ENCODE measurements at regions not wholly inside any gene's neighbourhood (a gene's known extent, or its start where the extent isn't known, plus 50 kb on each side); places are given as distances from the start of the nearest gene placed in this dataset.

DNA sequence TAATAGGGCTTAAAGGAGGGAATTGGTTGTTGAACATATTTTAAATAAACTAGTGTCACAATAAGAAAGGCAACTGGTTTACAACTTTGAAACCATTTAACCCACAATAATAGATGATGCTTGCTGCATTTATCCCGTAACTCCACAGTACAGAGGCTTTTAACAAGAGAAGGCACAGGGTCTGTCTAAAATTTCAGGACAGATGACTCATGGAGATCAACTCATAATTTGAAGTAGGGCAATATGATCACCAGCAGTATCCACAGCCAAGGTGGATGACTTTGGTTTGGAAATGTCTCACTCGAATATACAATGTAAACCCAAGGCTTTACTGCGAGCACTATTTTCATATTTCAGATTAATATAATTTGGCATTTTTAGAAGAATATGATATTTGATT is 340.2 kb downstream of the LRIG3 start:
- DNase-seq (ENCODE audit: low spot score), result no peak

DNA sequence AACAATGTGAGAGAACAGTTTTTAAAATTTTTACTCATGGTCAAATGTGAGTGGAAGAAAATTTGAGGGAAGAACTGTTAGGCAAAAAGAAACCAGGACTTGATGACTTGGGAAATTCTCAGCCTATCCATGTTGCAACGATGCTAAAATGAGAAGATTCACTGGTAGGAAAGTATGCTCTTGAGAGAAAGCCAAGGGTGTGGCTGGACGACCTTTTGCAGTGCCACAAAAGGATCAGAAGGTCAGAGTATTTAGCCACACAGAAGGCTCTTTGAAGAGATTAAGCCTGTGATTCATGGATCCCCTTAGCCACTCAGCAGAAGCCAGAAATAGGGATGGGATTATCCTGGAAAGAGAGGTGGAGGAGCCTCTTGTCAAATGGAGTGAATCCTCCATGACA is 336.8 kb downstream of the LRIG3 start:
- peak; percentile 73 for DNase-seq (ENCODE audit: low spot score)

DNA sequence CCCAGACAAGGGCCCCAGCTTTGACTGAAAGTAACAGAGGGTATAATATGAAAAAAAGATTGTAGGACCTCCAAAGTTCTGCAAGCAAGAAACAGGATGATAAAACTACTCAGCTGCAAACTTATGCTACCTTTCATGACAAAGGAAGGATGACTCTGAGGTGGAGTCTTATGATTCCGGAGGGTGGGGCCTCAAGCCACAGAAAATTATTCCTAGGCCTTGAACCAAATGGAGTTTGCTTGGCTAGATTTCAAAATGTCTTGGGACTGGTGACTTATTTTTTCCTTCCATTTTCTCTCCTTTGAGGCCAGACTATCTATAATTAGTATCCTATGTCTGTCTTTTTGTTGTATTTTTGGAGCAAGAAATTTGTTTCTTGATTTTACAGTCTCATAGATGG is 336.4 kb downstream of the LRIG3 start:
- no peak for DNase-seq (ENCODE audit: low spot score)

DNA sequence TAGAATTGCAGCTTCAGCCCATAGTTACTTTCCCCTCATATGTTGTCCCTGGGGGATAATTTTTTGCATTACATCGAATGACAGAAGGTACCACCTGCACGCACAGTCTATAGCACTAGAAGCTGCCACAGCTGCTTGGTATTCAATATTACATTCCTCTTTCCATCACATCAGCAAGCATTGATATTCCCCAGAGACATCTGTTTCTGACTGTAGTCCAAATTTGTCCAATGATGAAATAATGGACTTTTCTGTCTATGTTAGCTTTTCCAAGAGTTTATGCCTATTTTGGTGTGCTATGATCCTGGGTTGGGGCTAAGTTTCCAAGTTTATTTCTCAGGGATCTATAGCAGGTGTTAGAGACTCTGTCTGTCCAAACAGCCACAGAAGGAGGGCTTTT is 335.4 kb downstream of the LRIG3 start:
- peak; percentile 71 for DNase-seq (ENCODE audit: low spot score)

DNA sequence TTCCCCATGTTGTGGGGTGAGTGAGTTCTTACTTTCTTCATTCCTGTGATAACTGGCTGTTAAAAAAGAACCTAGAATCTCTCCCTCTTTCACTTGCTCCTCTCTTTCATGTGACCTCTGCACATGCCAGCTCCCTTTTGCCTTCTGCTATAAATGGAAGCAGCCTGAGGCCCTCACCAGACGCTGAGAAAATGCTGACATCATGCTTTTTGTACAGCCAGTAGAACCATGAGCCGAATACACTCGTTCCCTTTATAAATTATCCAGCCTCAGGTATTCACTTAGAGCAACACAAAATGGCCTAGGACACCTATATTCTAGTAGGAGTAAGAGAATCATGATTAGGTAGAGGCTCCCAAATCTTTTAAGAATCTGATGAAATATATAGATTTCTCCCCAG is 333.5 kb downstream of the LRIG3 start:
- no peak for DNase-seq (ENCODE audit: low spot score)

DNA sequence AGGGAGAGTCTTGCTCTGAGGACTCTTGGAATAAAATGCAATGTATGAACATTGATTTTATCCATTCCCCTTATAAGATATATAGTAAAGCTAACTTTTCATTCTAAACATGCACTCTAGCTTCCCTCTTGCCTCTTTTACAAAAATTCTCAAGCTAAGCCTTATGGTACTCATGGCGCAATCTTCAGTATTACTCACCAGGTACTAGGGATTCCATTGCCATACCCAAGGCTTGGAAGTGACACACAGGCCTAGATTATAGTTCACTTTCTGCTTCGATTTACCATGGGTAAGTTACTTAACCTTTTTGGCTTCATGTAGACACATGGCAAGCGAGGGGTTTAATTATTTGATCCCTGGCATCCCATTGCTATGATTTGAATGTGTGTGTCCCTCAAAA is 331.5 kb downstream of the LRIG3 start:
- no peak for DNase-seq (ENCODE audit: low spot score)

DNA sequence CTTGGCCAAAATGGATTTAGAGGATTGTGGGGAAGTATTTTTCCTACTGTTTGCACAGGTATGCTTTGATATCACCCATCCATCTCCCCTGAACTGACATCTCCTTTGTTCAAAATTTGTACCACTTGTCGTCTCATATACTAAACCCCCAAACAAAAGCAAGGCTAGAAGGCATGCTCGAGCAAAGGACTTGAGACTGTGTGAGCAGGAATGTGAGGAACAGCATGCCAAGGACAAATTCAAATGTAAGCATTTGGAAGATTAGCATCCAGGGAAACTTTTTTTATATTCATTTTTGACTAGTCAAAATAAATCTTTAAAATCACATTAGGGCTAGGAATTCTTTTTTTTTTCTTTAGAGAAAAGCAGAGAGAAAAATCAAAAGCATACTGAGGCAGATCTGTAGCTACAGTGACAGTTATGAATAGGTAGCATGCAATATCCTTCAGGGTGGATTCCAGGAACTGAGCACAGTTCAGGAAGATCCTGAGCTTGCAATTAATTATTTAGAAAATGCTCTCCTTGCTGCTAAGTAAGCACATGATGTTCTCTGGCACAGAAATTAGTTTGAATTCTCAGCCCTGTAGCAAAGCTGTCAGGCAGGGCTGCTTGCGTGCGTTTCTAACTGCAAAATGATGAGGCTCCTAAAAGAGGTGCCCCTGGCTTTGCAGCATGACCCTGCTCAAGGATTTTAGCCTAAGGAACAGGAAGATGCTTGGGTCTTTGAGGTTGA is 327.7 kb downstream of the LRIG3 start:
- peak; percentile 7 for DNase-seq (ENCODE audit: low spot score)

DNA sequence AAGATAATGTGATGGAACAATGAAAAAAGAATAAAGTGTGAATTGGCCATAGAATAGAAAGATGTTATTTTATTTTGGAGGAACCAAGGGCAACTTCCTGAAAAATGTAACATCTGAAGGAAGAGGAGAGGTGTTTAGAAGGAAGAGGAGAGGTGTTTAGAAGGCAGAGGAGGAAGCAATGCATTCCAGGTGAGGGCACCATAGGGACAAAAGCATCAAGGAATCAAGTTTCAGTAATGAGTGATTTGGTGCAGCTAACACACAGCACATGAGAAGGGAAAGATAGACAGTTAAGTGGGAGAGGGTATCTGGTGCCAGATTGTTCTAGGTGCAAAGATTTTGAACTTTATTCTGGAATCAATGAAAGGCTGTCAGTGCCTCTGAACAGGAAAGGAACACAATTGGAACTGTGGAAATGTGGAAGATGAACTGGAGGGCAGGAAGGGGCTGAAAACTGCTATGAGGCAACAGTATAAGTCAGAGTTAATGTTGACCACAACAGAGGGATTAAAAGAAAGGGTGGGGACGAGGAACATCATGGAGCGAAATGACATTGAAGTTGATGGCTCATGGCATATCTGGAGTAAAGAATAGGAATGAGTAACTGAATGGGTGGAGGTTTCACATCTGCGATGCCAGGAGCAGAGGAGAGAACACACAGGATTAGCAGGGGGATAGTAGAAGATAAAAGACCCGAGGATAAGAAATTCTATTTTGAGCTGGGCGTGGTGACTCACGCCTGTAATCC is 326.6 kb downstream of the LRIG3 start:
- peak; percentile 8 for DNase-seq (ENCODE audit: low spot score)

DNA sequence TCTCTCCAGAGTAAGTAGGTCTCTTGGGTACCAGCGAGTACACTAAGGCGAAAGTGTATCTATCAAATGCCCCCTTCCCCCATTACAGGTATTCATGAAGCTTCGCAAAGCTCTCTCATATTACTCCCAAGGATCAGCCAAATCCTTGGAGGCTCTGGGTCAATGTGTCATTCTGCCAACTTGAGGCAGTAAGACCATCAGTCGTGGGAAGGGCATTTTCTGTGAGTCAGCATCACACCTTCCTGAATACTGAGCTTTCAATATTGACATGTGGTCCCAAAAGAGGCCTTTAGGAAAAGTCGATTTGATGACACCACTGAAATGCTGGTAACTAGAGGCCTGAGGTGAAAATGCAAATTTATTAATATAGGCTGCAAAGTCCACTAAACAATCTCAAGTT is 323.9 kb downstream of the LRIG3 start:
- no peak for DNase-seq (ENCODE audit: low spot score)

DNA sequence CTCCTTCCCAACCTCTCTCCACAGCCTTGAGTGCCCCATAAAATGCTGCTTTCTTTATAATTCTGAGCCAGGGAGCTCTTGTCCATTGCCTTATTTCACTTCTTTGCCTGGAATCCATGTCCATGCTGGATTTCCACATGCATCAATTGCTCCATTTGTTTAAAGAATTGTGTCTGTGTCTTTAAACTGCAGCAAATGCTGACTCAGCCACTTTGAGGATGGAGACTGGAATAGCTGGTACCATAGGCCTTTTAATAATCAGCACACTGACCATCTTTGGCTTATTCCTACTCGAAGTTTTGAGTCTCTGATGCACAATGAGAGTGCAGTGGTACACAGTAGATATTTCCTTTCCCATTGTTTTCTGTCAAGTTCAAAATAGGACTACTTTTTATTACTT is 318.8 kb downstream of the LRIG3 start:
- no peak for DNase-seq (ENCODE audit: low spot score)

DNA sequence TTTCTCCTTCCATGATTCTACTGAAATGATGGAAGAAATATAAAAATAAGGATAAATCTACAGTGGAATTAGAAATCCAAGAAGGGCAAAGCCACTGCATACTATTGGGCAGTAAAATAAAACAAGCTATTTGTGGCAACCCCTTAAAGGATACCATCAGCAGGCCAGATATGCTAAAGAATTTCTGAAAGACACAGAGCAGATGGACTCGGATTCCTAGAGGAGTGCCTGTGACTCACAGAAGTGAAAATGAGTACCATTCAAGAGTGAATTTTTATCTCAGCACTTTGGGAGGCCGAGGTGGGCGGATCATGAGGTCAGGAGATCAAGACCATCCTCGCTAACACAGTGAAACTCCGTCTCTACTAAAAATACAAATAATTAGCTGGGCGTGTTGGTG is 318.1 kb downstream of the LRIG3 start:
- DNase-seq (ENCODE audit: low spot score), result no peak

DNA sequence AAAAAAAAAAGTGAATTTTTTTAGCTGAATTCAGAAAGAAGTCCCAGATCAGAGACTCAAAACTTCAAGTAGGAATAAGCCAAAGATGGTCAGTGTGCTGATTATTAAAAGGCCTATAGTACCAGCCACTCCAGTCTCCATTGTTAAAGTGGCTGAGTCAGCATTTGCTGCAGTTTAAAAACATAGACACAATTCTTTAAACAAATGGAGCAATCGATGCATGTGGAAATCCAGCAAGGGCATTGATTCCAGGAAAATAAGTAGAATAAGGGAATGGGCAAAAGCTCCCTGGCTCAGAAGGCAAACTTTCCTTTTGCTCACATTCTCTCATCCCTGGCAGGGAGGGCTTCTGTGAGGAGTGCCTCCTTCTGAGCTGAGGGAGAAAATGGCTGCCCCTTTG is 317.6 kb downstream of the LRIG3 start:
- DNase-seq (ENCODE audit: low spot score), result no peak

DNA sequence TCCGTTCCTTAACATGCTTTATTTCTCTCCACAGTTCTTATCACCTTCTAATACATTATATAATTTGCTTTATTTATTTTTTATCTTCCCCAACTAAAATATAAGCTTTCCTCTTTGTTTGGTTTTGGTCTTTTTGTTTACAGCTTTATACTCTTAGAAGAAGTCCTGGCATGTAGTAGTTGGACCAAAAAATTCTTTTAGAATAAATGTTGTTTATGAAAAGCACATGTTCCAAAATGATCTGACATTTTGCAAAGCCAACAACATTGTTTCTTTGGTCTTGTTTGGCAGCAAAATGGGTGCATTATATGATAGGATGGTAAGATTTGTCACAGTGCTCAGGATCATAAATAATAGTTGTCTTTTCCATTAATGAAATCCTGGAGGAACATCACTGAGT is 312.5 kb downstream of the LRIG3 start:
- DNase-seq (ENCODE audit: low spot score), result no peak

DNA sequence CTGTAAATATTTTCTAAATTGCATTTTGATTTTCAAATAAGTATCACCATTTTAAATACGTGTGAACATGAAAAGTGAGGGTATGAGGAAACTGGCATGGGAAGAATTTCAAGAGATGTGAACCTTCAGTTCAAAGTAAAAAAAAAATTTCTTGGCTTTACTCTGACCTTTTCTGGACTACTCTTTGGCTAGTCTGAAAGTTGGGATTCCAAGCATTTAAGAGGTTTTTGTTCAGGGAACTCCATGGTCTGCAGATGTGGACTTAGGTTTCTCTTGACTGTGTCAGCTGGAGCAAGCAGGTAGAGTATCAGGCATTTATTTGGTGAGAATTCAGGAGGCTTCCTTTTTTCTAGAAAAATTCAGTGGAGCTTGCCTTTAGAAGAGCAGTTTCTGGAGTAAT is 311.6 kb downstream of the LRIG3 start:
- no peak for DNase-seq (ENCODE audit: low spot score)

DNA sequence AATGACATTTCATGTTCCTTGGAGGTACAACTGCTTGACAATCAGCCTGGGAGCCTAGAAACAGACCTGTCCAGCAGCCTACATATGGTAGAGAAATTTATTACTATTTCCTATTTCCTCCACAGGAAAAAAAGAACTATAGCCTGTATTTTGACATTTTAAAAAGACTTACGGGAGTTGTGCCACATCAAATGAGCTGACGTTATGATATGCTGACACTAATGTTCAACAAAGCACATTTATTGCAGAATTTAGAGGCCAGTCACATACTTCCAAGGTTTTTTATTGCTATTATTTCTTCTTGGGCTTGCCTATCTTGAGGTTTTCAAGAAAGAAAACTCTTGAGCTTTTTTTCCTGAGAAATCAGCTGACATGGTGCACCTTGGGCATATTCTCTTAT is 305.3 kb downstream of the LRIG3 start:
- DNase-seq (ENCODE audit: low spot score), result no peak

DNA sequence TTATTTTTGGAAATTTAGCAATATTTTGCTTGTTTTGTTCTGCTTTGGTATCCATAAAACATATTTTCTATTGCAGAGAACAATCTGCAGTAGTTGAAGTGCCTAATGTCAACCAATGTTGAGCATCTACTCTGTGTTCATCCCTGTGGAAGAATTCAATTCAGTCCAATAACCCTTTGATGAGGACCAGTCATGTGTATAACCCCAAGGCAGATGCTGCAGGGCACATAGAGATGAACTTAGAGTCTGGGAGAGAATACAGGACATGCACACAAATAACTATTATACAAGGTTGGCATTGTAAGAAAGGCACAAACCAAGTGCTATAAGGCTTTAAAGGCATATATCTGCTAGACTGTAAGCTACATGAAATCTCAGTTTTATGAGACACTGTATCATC is 304.7 kb downstream of the LRIG3 start:
- no peak for DNase-seq (ENCODE audit: low spot score)

DNA sequence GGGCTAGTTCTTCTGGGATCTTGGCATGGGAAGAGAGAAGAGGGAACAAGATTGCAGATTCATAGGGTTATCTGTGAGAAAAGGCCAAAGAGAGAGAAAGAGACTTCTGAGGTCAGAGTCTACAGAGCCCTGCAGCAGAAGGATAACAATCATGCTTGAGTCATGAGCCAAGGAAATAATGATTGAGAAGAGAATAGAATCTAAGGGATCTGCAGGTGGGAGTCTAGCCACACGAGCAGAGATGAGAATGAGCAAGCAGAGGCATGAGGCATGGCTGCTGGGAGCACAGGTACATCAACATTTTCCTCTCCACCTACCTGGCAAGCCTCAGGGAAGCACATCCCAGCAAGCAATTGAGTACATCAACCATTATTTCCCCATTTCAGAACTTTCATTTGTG is 303.7 kb downstream of the LRIG3 start:
- DNase-seq (ENCODE audit: low spot score), result no peak

DNA sequence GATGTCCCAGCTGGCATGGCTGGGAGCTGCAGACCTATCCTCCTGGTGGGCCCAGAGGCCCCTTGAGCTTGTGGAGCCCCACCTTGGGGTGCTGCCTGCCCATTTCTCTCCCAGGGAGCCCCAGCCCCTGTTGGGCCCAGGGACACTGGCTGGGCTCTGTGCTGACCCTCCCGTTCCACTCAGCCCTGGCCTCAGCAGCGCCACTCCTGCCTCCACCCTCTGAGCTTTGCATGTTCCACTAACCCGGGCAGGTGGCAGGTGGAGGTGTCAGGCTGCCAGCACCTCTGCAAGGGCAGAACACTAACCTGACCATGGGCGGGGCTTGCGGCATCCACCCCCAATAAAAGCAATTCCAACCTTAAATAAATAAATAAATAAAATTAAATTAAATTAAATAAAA is 299.2 kb downstream of the LRIG3 start:
- no peak for DNase-seq (ENCODE audit: low spot score)

DNA sequence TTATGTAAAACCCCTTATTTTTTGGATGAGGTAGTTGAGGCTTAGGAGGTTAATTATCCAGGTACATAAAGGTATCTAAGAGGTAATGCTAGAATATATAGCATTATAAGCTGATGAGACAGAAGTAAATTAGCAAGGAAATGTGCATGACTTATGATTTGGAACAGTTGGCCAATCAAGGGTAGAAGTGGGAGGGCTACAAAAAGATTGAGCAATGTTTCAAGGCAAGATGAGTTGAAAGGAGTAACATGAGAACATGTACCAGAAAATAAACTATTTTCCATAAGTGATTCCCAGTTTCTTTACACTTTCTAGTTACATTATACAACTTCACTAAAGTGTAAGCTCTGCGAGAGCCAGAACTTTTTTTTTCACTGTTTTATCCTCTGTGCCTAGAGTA is 290.9 kb downstream of the LRIG3 start:
- DNase-seq (ENCODE audit: low spot score), result no peak

DNA sequence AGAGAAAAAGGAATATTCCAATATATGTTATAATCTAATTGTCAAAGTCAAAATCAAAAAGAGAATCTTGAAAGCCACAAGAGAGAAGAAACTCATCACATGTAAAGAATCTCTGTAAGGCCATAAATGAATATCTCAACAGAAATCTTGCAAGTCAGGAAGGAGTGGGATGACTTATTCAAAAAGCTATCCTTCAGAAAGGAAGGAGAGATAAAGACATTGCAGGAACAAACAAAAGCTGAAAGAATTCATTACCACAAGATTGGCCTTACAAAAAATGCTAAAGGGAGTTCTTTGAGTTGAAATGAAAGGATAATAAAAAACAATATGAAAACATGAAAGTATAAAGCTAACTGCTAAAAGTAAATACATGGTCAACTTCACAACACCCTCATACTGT is 286.8 kb downstream of the LRIG3 start:
- no peak for DNase-seq (ENCODE audit: low spot score)

DNA sequence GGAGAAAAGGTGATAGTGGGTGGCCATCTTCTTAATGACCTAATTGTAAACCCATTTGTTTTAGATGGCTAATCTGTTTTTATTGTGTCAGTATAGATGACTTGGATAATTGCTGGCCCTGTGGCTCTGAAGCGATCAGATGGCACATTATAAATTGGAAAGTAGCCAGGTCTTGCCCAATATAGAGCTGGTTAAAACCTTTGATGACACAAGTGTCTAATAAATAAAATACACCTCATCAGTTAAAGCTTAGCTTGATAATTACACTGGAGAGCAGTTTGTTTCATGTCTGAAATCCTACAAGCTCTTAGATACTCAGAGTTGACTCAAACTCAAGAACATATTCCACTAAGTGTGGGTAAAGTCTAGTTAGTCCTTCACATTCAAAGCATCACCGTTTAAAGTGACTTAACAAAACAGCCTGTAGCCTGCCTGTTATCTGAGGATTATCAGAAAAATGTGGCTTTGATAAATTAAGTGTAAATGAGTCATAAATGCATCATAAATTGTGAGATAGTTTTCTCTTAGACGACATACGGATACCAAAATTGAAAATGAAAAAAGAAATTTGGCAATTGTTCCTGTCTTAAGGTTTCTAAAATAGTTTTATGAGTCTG is 280.9 kb downstream of the LRIG3 start:
- DNase-seq (ENCODE audit: low spot score), result peak; percentile 76

DNA sequence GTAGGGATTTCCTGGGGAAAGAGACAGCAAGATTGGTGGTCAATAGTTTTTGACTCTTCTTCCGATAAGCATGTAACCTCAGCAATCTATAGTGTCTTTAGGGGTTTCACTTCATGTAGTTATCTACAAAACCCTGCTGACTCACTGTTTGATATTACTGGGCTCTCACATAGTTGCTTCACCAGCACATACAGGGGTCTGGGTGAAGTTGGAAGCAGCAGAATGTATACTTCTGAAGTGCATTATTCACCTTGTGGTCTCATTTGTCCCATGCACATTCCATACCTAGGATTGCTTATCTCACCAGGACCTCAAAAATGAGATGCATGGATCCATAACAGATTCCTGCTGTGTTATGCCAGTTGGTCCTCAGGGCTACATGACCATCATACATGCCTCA is 280.0 kb downstream of the LRIG3 start:
- DNase-seq (ENCODE audit: low spot score), result no peak

DNA sequence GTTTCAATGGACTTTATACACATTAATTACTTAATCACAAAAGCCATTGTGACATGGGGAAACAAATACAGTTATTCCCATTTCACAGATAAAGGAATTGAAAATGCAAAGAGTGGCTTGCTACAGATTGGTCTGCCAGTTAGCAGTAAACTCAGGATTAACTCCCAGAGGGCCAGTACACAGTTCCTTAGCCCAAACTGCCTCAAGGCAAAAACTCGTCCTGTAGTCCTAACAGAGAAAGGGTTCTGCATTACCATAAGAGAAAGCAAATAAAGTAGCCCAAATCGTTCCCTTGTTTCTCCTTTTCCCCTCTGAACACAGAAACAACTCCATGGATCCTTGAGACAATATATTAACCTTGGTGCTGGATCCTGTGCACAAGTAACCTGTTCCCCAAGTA is 274.4 kb downstream of the LRIG3 start:
- no peak for DNase-seq (ENCODE audit: low spot score)
